Esophagus muscularis mucosa (tissue), 3 donors: ENCODE measurements at regions not wholly inside any gene's neighbourhood (a gene's known extent, or its start where the extent isn't known, plus 50 kb on each side); places are given as distances from the start of the nearest gene placed in this dataset.
"Not testable (repeated sequence)": the region's sequence is repeated elsewhere in the genome, so short reads cannot be mapped to it uniquely, and the experiment has no call there.

Experiments used
- POLR2A ChIP-seq: fragments of 450-650 bp; IDR thresholded peaks from one replicate; pipeline ENCODE4 v1.6.1; 2017; ENCODE audit warnings: antibody characterized with exemption, moderate library complexity, mild to moderate bottlenecking, low read depth
- POLR2AphosphoS5 ChIP-seq, 2 donors: sonication (generic); formaldehyde crosslinking; IDR thresholded peaks; one replicate each; pipeline ENCODE4 v1.6.1; 2017; ENCODE audit warnings: antibody characterized with exemption in 2 of 2
- TF ChIP-seq, protein P1 (sequence below), 3 experiments: fragments of 200-600 bp in 2 of 3; fragments of 450-650 bp in 1 of 3; sonication (generic) in 2 of 3; IDR thresholded peaks; one replicate each; pipeline ENCODE4 v1.5.1; 2017 to 2019; ENCODE audit warnings: antibody characterized with exemption in 3 of 3, mild to moderate bottlenecking in 2 of 3, moderate library complexity in 1 of 3

DNA sequence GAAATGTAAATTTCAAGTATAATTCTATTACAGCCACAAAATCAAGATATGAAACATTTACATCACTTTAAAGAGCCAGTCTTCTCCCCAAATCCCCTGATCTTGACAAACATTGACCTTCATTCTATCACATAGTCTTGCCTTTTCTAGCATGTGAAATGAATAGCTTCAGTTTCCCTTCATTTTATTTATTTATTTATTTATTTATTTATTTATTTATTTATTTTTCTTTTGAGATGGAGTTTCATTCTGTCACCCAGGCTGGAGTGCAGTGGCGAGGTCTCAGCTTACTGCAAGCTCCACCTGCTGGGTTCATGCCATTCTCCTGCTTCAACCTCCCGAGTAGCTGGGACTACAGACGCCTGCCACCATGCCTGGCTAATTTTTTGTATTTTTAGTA, 147.9 kb downstream of the MSL3 start:
- not testable (repeated sequence) for TF ChIP-seq POLR2A; POLR2AphosphoS5 (IDR thresholded peaks at IDR 0.05)
- TF ChIP-seq, protein P1, sequence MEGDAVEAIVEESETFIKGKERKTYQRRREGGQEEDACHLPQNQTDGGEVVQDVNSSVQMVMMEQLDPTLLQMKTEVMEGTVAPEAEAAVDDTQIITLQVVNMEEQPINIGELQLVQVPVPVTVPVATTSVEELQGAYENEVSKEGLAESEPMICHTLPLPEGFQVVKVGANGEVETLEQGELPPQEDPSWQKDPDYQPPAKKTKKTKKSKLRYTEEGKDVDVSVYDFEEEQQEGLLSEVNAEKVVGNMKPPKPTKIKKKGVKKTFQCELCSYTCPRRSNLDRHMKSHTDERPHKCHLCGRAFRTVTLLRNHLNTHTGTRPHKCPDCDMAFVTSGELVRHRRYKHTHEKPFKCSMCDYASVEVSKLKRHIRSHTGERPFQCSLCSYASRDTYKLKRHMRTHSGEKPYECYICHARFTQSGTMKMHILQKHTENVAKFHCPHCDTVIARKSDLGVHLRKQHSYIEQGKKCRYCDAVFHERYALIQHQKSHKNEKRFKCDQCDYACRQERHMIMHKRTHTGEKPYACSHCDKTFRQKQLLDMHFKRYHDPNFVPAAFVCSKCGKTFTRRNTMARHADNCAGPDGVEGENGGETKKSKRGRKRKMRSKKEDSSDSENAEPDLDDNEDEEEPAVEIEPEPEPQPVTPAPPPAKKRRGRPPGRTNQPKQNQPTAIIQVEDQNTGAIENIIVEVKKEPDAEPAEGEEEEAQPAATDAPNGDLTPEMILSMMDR (IDR thresholded peaks at IDR 0.05): not testable (repeated sequence)
